T-helper 1 cell treated with Interleukin-12 subunit alpha and Interleukin-12 subunit beta and Interleukin-4 antibody, amounts not matched to agents 30 μg/mL and 1 μg/mL, for 36 hours (primary cell): ENCODE measurements at regions not wholly inside any gene's neighbourhood (a gene's known extent, or its start where the extent isn't known, plus 50 kb on each side); places are given as distances from the start of the nearest gene placed in this dataset.
"Not testable (repeated sequence)": the region's sequence is repeated elsewhere in the genome, so short reads cannot be mapped to it uniquely, and the experiment has no call there.

Experiments
- H3K27ac Mint-ChIP-seq: one replicate; pipeline ENCODE4 v1.8.0; 2021; ENCODE audit warnings: mild to moderate bottlenecking, mixed read lengths
- H3K27me3 Mint-ChIP-seq: one replicate; pipeline ENCODE4 v1.8.0; 2021; ENCODE audit warnings: low read depth, mixed read lengths
- H3K36me3 Mint-ChIP-seq: one replicate; pipeline ENCODE4 v1.8.0; 2021; ENCODE audit warnings: low read depth, mixed read lengths
- H3K4me1 Mint-ChIP-seq: one replicate; pipeline ENCODE4 v1.8.0; 2021; ENCODE audit warnings: low read depth, mixed read lengths
- H3K4me3 Mint-ChIP-seq: one replicate; pipeline ENCODE4 v1.8.0; 2021; ENCODE audit warnings: mild to moderate bottlenecking, moderate library complexity, mixed read lengths
- H3K9me3 Mint-ChIP-seq: one replicate; pipeline ENCODE4 v1.8.0; 2021; ENCODE audit warnings: mixed read lengths

GRCh38 chr2:239596253-239596652, 195.4 kb upstream of the HDAC4 start:
- H3K27ac Mint-ChIP-seq, result no peak overlapping the region
- peaks cover 11% of the 10 kb centered on the region for H3K9me3 Mint-ChIP-seq
- no peaks in the 10 kb centered on the region for H3K4me1 Mint-ChIP-seq
- H3K36me3 Mint-ChIP-seq, result no peaks in the 10 kb centered on the region
- no peaks in the 10 kb centered on the region for H3K27me3 Mint-ChIP-seq
- H3K4me3 Mint-ChIP-seq, result no peak overlapping the region

- Mint-ChIP-seq H3K27me3 (no peaks in the 10 kb centered on the region), H3K4me1 (no peaks in the 10 kb centered on the region), H3K36me3 (no peaks in the 10 kb centered on the region), H3K4me3 (no peak overlapping the region), H3K27ac (no peak overlapping the region), H3K9me3 (peaks cover 11% of the 10 kb centered on the region)
Measured at GRCh38 chr2:239595726-239596125, 194.9 kb upstream of the HDAC4 start.

- no peaks in the 10 kb centered on the region for H3K4me1 Mint-ChIP-seq
- no peaks in the 10 kb centered on the region for H3K36me3 Mint-ChIP-seq
- no peaks in the 10 kb centered on the region for H3K27me3 Mint-ChIP-seq
- peaks cover 11% of the 10 kb centered on the region for H3K9me3 Mint-ChIP-seq
- H3K4me3 Mint-ChIP-seq, result no peak overlapping the region
- H3K27ac Mint-ChIP-seq, result no peak overlapping the region
Measured at GRCh38 chr2:239594772-239595608, 194.2 kb upstream of the HDAC4 start.

- Mint-ChIP-seq H3K27ac (no peak overlapping the region), H3K4me3 (no peak overlapping the region), H3K9me3 (peaks cover 11% of the 10 kb centered on the region), H3K27me3 (no peaks in the 10 kb centered on the region), H3K4me1 (no peaks in the 10 kb centered on the region), H3K36me3 (no peaks in the 10 kb centered on the region)
Measured at GRCh38 chr2:239594019-239594771, 193.4 kb upstream of the HDAC4 start.

- no peak overlapping the region for H3K4me3 Mint-ChIP-seq
- H3K27me3 Mint-ChIP-seq, result no peaks in the 10 kb centered on the region
- H3K9me3 Mint-ChIP-seq, result peaks cover 11% of the 10 kb centered on the region
- no peaks in the 10 kb centered on the region for H3K4me1 Mint-ChIP-seq
- H3K27ac Mint-ChIP-seq, result no peak overlapping the region
- H3K36me3 Mint-ChIP-seq, result no peaks in the 10 kb centered on the region
Measured at GRCh38 chr2:239593455-239593854, 192.6 kb upstream of the HDAC4 start.

- peaks cover 11% of the 10 kb centered on the region for H3K9me3 Mint-ChIP-seq
Measured at GRCh38 chr2:239592629-239593290, 191.9 kb upstream of the HDAC4 start.

GRCh38 chr2:239590995-239591915, 190.4 kb upstream of the HDAC4 start:
- Mint-ChIP-seq H3K27ac (no peak overlapping the region), H3K4me1 (no peaks in the 10 kb centered on the region)

More at GRCh38 chr2:239592629-239593290, 191.9 kb upstream of the HDAC4 start:
- not testable (repeated sequence) for H3K4me1 Mint-ChIP-seq, H3K27me3 Mint-ChIP-seq, H3K27ac Mint-ChIP-seq, H3K4me3 Mint-ChIP-seq, H3K36me3 Mint-ChIP-seq

GRCh38 chr2:239590276-239590675, 189.5 kb upstream of the HDAC4 start:
- H3K9me3 Mint-ChIP-seq, result peaks cover 11% of the 10 kb centered on the region
- H3K4me1 Mint-ChIP-seq, result no peaks in the 10 kb centered on the region
- H3K4me3 Mint-ChIP-seq, result no peak overlapping the region
- no peaks in the 10 kb centered on the region for H3K36me3 Mint-ChIP-seq
- H3K27ac Mint-ChIP-seq, result no peak overlapping the region
- no peaks in the 10 kb centered on the region for H3K27me3 Mint-ChIP-seq

More at GRCh38 chr2:239590995-239591915, 190.4 kb upstream of the HDAC4 start:
- Mint-ChIP-seq H3K4me3 (no peak overlapping the region), H3K9me3 (peaks cover 11% of the 10 kb centered on the region), H3K27me3 (no peaks in the 10 kb centered on the region), H3K36me3 (no peaks in the 10 kb centered on the region)

- Mint-ChIP-seq H3K4me1 (no peaks in the 10 kb centered on the region), H3K27me3 (no peaks in the 10 kb centered on the region), H3K9me3 (peaks cover 11% of the 10 kb centered on the region), H3K4me3 (no peak overlapping the region), H3K27ac (no peak overlapping the region), H3K36me3 (no peaks in the 10 kb centered on the region)
Measured at GRCh38 chr2:239589833-239590232, 189.0 kb upstream of the HDAC4 start.

- Mint-ChIP-seq H3K9me3 (peaks cover 11% of the 10 kb centered on the region), H3K4me1 (no peaks in the 10 kb centered on the region), H3K4me3 (no peak overlapping the region), H3K27me3 (no peaks in the 10 kb centered on the region), H3K36me3 (no peaks in the 10 kb centered on the region), H3K27ac (no peak overlapping the region)
Measured at GRCh38 chr2:239589270-239589825, 188.5 kb upstream of the HDAC4 start.

GRCh38 chr2:239588451-239589269, 187.8 kb upstream of the HDAC4 start:
- no peak overlapping the region for H3K27ac Mint-ChIP-seq
- no peak overlapping the region for H3K4me3 Mint-ChIP-seq
- H3K36me3 Mint-ChIP-seq, result no peaks in the 10 kb centered on the region
- no peaks in the 10 kb centered on the region for H3K4me1 Mint-ChIP-seq
- no peaks in the 10 kb centered on the region for H3K27me3 Mint-ChIP-seq
- peaks cover 11% of the 10 kb centered on the region for H3K9me3 Mint-ChIP-seq

GRCh38 chr2:239587841-239588240, 187.0 kb upstream of the HDAC4 start:
- Mint-ChIP-seq H3K27ac (no peak overlapping the region), H3K9me3 (peaks cover 11% of the 10 kb centered on the region), H3K4me3 (no peak overlapping the region), H3K4me1 (no peaks in the 10 kb centered on the region), H3K36me3 (no peaks in the 10 kb centered on the region), H3K27me3 (no peaks in the 10 kb centered on the region)

GRCh38 chr2:239587311-239587731, 186.5 kb upstream of the HDAC4 start:
- Mint-ChIP-seq H3K4me3 (no peak overlapping the region), H3K4me1 (no peaks in the 10 kb centered on the region), H3K27me3 (no peaks in the 10 kb centered on the region), H3K36me3 (no peaks in the 10 kb centered on the region), H3K9me3 (peaks cover 8% of the 10 kb centered on the region), H3K27ac (no peak overlapping the region)
